ENCODE measurements at regions not wholly inside any gene's neighbourhood (a gene's known extent, or its start where the extent isn't known, plus 50 kb on each side); places are given as distances from the start of the nearest gene placed in this dataset.

- TF ChIP-seq CTCF (IDR thresholded peaks at IDR 0.05 in 2 of 3, conservative IDR thresholded peaks at IDR 0.05 in 1 of 3; ENCODE audit: borderline replicate concordance in 1 of 3, insufficient read depth in 1 of 3, low read depth in 2 of 3, low read length in 2 of 3) (no peak), EZH2phosphoT487 (IDR thresholded peaks at IDR 0.05; ENCODE audit: borderline replicate concordance) (no peak), FOSL1 (IDR thresholded peaks at IDR 0.05; ENCODE audit: low read depth) (no peak), JUND (IDR thresholded peaks at IDR 0.05) (no peak)
Observed at GRCh38 chr10:108141064-108141463, 976.6 kb upstream of the SORCS1 start (continued).

GRCh38 chr10:108132303-108132702, 967.8 kb upstream of the SORCS1 start:
- no peaks in the 10 kb centered on the region for H3K79me2 ChIP-seq (ENCODE audit: insufficient read depth, low read length)
- H3K4me2 ChIP-seq (ENCODE audit: low read length) = no peak overlapping the region
- TF ChIP-seq POLR2AphosphoS5 (IDR thresholded peaks at IDR 0.05; ENCODE audit: low read depth, low read length) (no peak), ZFX (IDR thresholded peaks at IDR 0.05) (no peak), SP1 (IDR thresholded peaks at IDR 0.05; ENCODE audit: low read depth) (no peak), FOSL1 (IDR thresholded peaks at IDR 0.05; ENCODE audit: low read depth) (no peak), CTCF (IDR thresholded peaks at IDR 0.05 in 2 of 3, conservative IDR thresholded peaks at IDR 0.05 in 1 of 3; ENCODE audit: borderline replicate concordance in 1 of 3, insufficient read depth in 1 of 3, low read depth in 2 of 3, low read length in 2 of 3) (no peak), ZBTB33 (IDR thresholded peaks at IDR 0.05; ENCODE audit: extremely low read depth, insufficient replicate concordance, low read length) (no peak), CBX3 (IDR thresholded peaks at IDR 0.05; ENCODE audit: low read depth) (no peak), CEBPB (IDR thresholded peaks at IDR 0.05; ENCODE audit: low read depth) (no peak), JUND (IDR thresholded peaks at IDR 0.05) (no peak), ZNF274 (IDR thresholded peaks at IDR 0.05; ENCODE audit: low read depth, low read length) (no peak), SIN3A (IDR thresholded peaks at IDR 0.05; ENCODE audit: low read depth) (no peak)
- ChIA-PET RAD21 (ENCODE audit: low non-redundant PET in 1 of 2, low total read pairs in 2 of 2, uncharacterized antibody in 2 of 2, unreplicated experiment in 2 of 2) (no interaction called here), POLR2A (no interaction called here), CTCF (no interaction called here)
- intact Hi-C loops (cut with micrococcal nuclease) = no loop called here
- H3K27ac ChIP-seq (ENCODE audit: low read depth, low read length) = no peak overlapping the region
- BruUV-seq (replicated peaks) = no TSS peak
- H3K4me3 ChIP-seq (replicated peaks in 1 of 2; ENCODE audit: low read depth in 1 of 2, low read length in 2 of 2) = no peak overlapping the region
- H3K4me1 ChIP-seq (ENCODE audit: control insufficient read depth in 1 of 2, insufficient read depth in 2 of 2, low read length in 2 of 2) = no peaks in the 10 kb centered on the region
- H3K36me3 ChIP-seq (ENCODE audit: control insufficient read depth in 1 of 2, insufficient read depth in 2 of 2, low read length in 2 of 2) = no peaks in the 10 kb centered on the region
- H2AFZ ChIP-seq (ENCODE audit: low read depth, low read length, poor library complexity, severe bottlenecking) = no peak overlapping the region
- H4K20me1 ChIP-seq (ENCODE audit: insufficient read depth) = no peaks in the 10 kb centered on the region; the same call in 1 of the 2 replicates
- peaks cover 26 to 30% of the 10 kb centered on the region in 2 experiments; a peak in 3 of 4 replicates for H3K9me3 ChIP-seq (ENCODE audit: control insufficient read depth in 1 of 2, insufficient read depth in 1 of 2, low read depth in 1 of 2, low read length in 2 of 2)
- DNase-seq (ENCODE audit: low read depth, low spot score) = no peak
- ATAC-seq = no peak
- no peaks in the 10 kb centered on the region for H3K9me2 ChIP-seq (ENCODE audit: insufficient read depth)
- H3K27me3 ChIP-seq (ENCODE audit: insufficient read depth, low read length) = no peaks in the 10 kb centered on the region
- no peak overlapping the region for H3K9ac ChIP-seq (ENCODE audit: low read length)

Data from HCT116 (cell line).